ENCODE measurements at regions not wholly inside any gene's neighbourhood (a gene's known extent, or its start where the extent isn't known, plus 50 kb on each side); places are given as distances from the start of the nearest gene placed in this dataset.

GRCh38 chr9:14366076-14366475 lies 52.1 kb upstream of the NFIB start:
- TF ChIP-seq CTCF (IDR thresholded peaks at IDR 0.05) (no peak), POLR2A (IDR thresholded peaks at IDR 0.05) (no peak)

All from lower leg skin (tissue), 3 donors.